AML-193 (cell line): ENCODE measurements at regions not wholly inside any gene's neighbourhood (a gene's known extent, or its start where the extent isn't known, plus 50 kb on each side); places are given as distances from the start of the nearest gene placed in this dataset.
"Not testable (repeated sequence)": the region's sequence is repeated elsewhere in the genome, so short reads cannot be mapped to it uniquely, and the experiment has no call there.

Source experiments
- DNase-seq, 2 experiments: peaks; one replicate each; lab custom pipeline; 2025; lab: John Stamatoyannopoulos, UW

- DNase-seq = no peak
Observed at GRCh38 chr14:39673734-39674133, 241.5 kb upstream of the FBXO33 start.

GRCh38 chr14:39673270-39673711 lies 241.1 kb upstream of the FBXO33 start:
- no peak for DNase-seq

GRCh38 chr14:39668449-39668848 lies 236.2 kb upstream of the FBXO33 start:
- DNase-seq = no peak

GRCh38 chr14:39666386-39666785 lies 234.2 kb upstream of the FBXO33 start:
- no peak for DNase-seq

- no peak for DNase-seq
Observed at GRCh38 chr14:39665075-39665475, 232.8 kb upstream of the FBXO33 start.

GRCh38 chr14:39664646-39665045 lies 232.4 kb upstream of the FBXO33 start:
- DNase-seq = no peak

- no peak for DNase-seq
Observed at GRCh38 chr14:39641224-39641623, 209.0 kb upstream of the FBXO33 start.

GRCh38 chr14:39639009-39639408 lies 206.8 kb upstream of the FBXO33 start:
- not testable (repeated sequence) for DNase-seq

GRCh38 chr14:39628087-39628486 lies 195.9 kb upstream of the FBXO33 start:
- DNase-seq = no peak

GRCh38 chr14:39626589-39627576 lies 194.7 kb upstream of the FBXO33 start:
- no peak for DNase-seq

GRCh38 chr14:39621678-39622077 lies 189.4 kb upstream of the FBXO33 start:
- DNase-seq = no peak

- no peak for DNase-seq
Observed at GRCh38 chr14:39621223-39621622, 189.0 kb upstream of the FBXO33 start.

- no peak for DNase-seq
Observed at GRCh38 chr14:39617537-39617936, 185.3 kb upstream of the FBXO33 start.

- no peak for DNase-seq
Observed at GRCh38 chr14:39615352-39615751, 183.1 kb upstream of the FBXO33 start.

- no peak for DNase-seq
Observed at GRCh38 chr14:39614297-39614923, 182.2 kb upstream of the FBXO33 start.

GRCh38 chr14:39609119-39609518 lies 176.9 kb upstream of the FBXO33 start:
- DNase-seq = no peak

GRCh38 chr14:39607978-39608377 lies 175.7 kb upstream of the FBXO33 start:
- DNase-seq = no peak

- DNase-seq = no peak
Observed at GRCh38 chr14:39603942-39604341, 171.7 kb upstream of the FBXO33 start.

- DNase-seq = no peak
Observed at GRCh38 chr14:39593377-39593776, 161.1 kb upstream of the FBXO33 start.

GRCh38 chr14:39592116-39592789 lies 160.0 kb upstream of the FBXO33 start:
- no peak for DNase-seq

- DNase-seq = not testable (repeated sequence)
Observed at GRCh38 chr14:39589882-39590281, 157.6 kb upstream of the FBXO33 start.

GRCh38 chr14:39582028-39582654 lies 149.9 kb upstream of the FBXO33 start:
- DNase-seq = no peak
